ENCODE measurements at regions not wholly inside any gene's neighbourhood (a gene's known extent, or its start where the extent isn't known, plus 50 kb on each side); places are given as distances from the start of the nearest gene placed in this dataset.

- H3K9me3 ChIP-seq, result no peaks in the 10 kb centered on the region
- intact Hi-C loops (cut with DNase I), result no loop called here
- no peak for TF ChIP-seq CTCF (IDR thresholded peaks at IDR 0.05)
- no peak overlapping the region for H3K27ac ChIP-seq
- H3K4me3 ChIP-seq, result no peak overlapping the region
- no peaks in the 10 kb centered on the region for H3K4me1 ChIP-seq
- no peak for DNase-seq
- no peaks in the 10 kb centered on the region for H3K36me3 ChIP-seq
- H3K9ac ChIP-seq (ENCODE audit: low read depth in 2 of 2, low read length in 2 of 2), result no peak overlapping the region
- H3K27me3 ChIP-seq, result no peaks in the 10 kb centered on the region
Measured at GRCh38 chr4:85381968-85382367, 93.0 kb upstream of the ARHGAP24 start.

- Histone ChIP-seq H3K36me3 (no peaks in the 10 kb centered on the region), H3K9me3 (no peaks in the 10 kb centered on the region), H3K4me1 (no peaks in the 10 kb centered on the region), H3K27ac (no peak overlapping the region), H3K9ac (ENCODE audit: low read depth in 2 of 2, low read length in 2 of 2) (no peak overlapping the region), H3K4me3 (no peak overlapping the region), H3K27me3 (no peaks in the 10 kb centered on the region)
- TF ChIP-seq CTCF (IDR thresholded peaks at IDR 0.05), result no peak
- intact Hi-C loops (cut with DNase I), result no loop called here
- DNase-seq, result no peak
Measured at GRCh38 chr4:85391071-85391470, 83.9 kb upstream of the ARHGAP24 start.

- intact Hi-C loops (cut with DNase I), result no loop called here
Measured at GRCh38 chr4:85391589-85392410, 83.2 kb upstream of the ARHGAP24 start.

DNA sequence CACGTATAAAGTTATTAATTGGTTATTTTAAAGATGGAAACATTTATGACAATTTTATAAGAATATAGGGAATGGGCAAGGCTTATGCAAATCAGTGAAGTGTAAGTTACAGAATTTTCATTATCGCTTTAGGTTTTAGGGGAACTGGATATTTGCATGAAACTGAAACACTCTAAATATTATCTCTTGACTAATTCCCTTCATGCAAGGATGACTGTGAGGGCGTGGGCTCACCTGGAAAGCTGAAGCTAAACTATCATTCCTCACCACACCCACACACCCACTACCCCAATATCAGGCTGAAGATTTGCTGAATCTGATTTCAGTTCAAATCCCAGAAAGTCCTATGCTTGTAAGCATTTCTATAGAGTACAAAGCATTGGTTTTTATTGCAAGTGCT is 81.7 kb upstream of the ARHGAP24 start:
- H3K27ac ChIP-seq, result no peak overlapping the region
- intact Hi-C loops (cut with DNase I), result no loop called here
- DNase-seq, result no peak
- H3K27me3 ChIP-seq, result no peaks in the 10 kb centered on the region
- H3K9ac ChIP-seq (ENCODE audit: low read depth in 2 of 2, low read length in 2 of 2), result no peak overlapping the region
- TF ChIP-seq CTCF (IDR thresholded peaks at IDR 0.05), result no peak
- H3K4me1 ChIP-seq, result no peaks in the 10 kb centered on the region
- H3K4me3 ChIP-seq, result no peak overlapping the region
- no peaks in the 10 kb centered on the region for H3K36me3 ChIP-seq
- H3K9me3 ChIP-seq, result no peaks in the 10 kb centered on the region

More at GRCh38 chr4:85391589-85392410, 83.2 kb upstream of the ARHGAP24 start:
- Histone ChIP-seq H3K27me3 (no peaks in the 10 kb centered on the region), H3K9me3 (no peaks in the 10 kb centered on the region), H3K4me3 (no peak overlapping the region), H3K9ac (ENCODE audit: low read depth in 2 of 2, low read length in 2 of 2) (no peak overlapping the region), H3K4me1 (no peaks in the 10 kb centered on the region), H3K27ac (no peak overlapping the region), H3K36me3 (no peaks in the 10 kb centered on the region)
- TF ChIP-seq CTCF (IDR thresholded peaks at IDR 0.05), result no peak
- no peak for DNase-seq

DNA sequence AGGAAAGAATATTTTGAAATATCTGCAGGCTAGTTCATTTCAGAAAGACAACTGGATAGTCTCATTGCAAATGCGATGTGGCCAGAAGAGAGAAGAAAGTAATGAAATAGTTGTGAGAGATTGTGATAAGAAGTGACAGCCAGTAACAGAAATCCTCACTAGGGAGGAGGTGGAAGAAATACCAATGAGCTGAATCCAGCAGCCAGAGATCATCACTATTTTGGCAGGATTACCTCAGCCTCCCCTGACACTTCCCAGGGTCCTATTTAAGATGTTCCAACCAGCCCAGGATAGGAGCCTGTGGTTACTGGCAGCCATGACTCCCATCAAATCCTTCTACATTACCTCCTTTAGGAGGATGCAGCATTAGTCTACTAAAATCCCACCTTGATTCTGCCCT is 76.7 kb upstream of the ARHGAP24 start:
- Histone ChIP-seq H3K4me1 (no peaks in the 10 kb centered on the region), H3K4me3 (no peak overlapping the region), H3K27ac (no peak overlapping the region), H3K36me3 (no peaks in the 10 kb centered on the region), H3K27me3 (no peaks in the 10 kb centered on the region), H3K9me3 (no peaks in the 10 kb centered on the region), H3K9ac (ENCODE audit: low read depth in 2 of 2, low read length in 2 of 2) (no peak overlapping the region)
- TF ChIP-seq CTCF (IDR thresholded peaks at IDR 0.05), result no peak
- intact Hi-C loops (cut with DNase I), result no loop called here
- no peak for DNase-seq

Measured in colonic mucosa (tissue), 4 donors.